ENCODE measurements at regions not wholly inside any gene's neighbourhood (a gene's known extent, or its start where the extent isn't known, plus 50 kb on each side); places are given as distances from the start of the nearest gene placed in this dataset.
"Not testable (repeated sequence)": the region's sequence is repeated elsewhere in the genome, so short reads cannot be mapped to it uniquely, and the experiment has no call there.

DNA sequence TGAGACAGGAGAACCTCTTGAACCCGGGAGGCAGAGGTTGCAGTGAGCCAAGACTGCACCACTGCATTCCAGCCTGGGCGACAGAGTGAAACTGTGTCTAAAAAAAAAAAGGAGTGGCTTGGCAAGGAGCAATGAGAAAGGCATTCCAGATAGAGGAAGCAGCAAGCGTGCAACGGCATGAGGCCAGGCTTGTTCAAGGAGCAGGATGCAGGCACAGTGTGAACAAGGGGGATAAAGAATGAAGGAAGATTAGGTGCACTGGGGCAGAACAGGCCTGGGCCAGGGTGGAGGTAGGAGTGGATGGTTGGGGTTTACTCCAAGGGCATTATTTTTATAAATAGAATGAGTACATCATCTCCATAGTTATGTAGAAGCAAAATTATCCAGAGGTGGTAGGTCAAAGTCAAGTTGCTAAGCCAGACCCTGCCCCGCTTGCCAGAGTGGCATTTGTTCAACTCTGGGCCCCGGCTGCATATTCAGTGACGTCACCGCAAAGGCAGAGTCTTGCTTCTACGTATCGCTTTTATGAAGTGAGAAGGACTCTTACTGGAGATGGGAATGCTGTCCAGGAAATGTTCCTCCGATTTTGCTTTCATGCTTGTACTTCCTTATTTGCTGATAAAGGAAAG is 100.2 kb downstream of the KATNIP start:
- FAIRE-seq (no peak), DNase-seq (ENCODE audit: insufficient read length, low spot score) (no peak)
- no peak for TF ChIP-seq POLR2AphosphoS5 (IDR thresholded peaks at IDR 0.05; ENCODE audit: low read depth, low read length)
- TF ChIP-seq POU2F2 (IDR thresholded peaks at IDR 0.05; ENCODE audit: low read depth, low read length): no peak
- no peak for TF ChIP-seq PAX5 (IDR thresholded peaks at IDR 0.05; ENCODE audit: insufficient read depth, low read length, severe bottlenecking)
- no peak for TF ChIP-seq TAF1 (IDR thresholded peaks at IDR 0.05; ENCODE audit: low read depth, low read length)
- no peak for TF ChIP-seq POLR2A (IDR thresholded peaks at IDR 0.05; ENCODE audit: low read depth, low read length)
- no peak for TF ChIP-seq SPI1 (IDR thresholded peaks at IDR 0.05; ENCODE audit: low read depth, low read length)

DNA sequence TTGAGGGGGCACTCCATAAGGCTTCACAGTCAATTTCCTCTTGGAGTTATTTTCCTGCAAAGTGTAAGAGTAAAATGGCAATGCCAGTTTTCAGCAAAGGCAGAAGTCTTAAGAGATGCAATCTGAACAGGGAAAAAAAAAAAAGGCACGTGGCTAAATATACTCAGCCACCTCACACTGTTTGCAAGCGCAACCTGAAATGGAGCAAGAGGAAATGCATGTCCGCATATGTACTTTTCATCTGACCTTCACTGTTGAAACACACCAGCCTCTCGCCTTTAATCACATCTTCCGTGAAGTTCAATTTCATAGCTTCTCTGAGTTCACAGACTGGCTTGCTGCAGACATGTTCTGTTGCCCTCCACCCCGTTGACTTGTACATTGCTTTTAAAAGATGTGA is 101.4 kb downstream of the KATNIP start:
- no peak for FAIRE-seq
- TF ChIP-seq PAX5 (IDR thresholded peaks at IDR 0.05; ENCODE audit: insufficient read depth, low read length, severe bottlenecking): no peak
- TF ChIP-seq SPI1 (IDR thresholded peaks at IDR 0.05; ENCODE audit: low read depth, low read length): no peak
- TF ChIP-seq POU2F2 (IDR thresholded peaks at IDR 0.05; ENCODE audit: low read depth, low read length): no peak
- TF ChIP-seq POLR2AphosphoS5 (IDR thresholded peaks at IDR 0.05; ENCODE audit: low read depth, low read length): no peak
- no peak for TF ChIP-seq POLR2A (IDR thresholded peaks at IDR 0.05; ENCODE audit: low read depth, low read length)
- TF ChIP-seq TAF1 (IDR thresholded peaks at IDR 0.05; ENCODE audit: low read depth, low read length): no peak
- no peak for DNase-seq (ENCODE audit: insufficient read length, low spot score)

DNA sequence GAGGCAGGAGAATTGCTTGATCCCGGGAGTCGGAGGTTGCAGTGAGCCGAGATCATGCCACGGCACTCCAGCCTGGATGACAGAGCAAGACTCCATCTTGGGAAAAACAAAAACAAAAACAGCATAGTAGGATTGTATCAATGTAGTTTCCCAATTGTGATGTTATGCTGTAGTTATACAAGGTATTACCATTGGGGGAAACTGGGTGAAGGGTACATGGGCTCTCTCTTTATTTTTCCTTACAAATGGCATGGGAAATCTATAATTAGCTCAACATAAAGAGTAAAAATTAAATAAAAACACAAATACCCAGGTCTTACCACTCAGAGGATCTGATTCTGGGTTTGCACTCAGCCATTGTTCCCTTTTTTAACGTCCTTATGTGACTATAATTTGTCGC is 107.9 kb downstream of the KATNIP start:
- FAIRE-seq: no peak
- TF ChIP-seq SPI1 (IDR thresholded peaks at IDR 0.05; ENCODE audit: low read depth, low read length) (no peak), PAX5 (IDR thresholded peaks at IDR 0.05; ENCODE audit: insufficient read depth, low read length, severe bottlenecking) (no peak), POLR2AphosphoS5 (IDR thresholded peaks at IDR 0.05; ENCODE audit: low read depth, low read length) (no peak), POLR2A (IDR thresholded peaks at IDR 0.05; ENCODE audit: low read depth, low read length) (no peak), TAF1 (IDR thresholded peaks at IDR 0.05; ENCODE audit: low read depth, low read length) (no peak), POU2F2 (IDR thresholded peaks at IDR 0.05; ENCODE audit: low read depth, low read length) (no peak)

DNA sequence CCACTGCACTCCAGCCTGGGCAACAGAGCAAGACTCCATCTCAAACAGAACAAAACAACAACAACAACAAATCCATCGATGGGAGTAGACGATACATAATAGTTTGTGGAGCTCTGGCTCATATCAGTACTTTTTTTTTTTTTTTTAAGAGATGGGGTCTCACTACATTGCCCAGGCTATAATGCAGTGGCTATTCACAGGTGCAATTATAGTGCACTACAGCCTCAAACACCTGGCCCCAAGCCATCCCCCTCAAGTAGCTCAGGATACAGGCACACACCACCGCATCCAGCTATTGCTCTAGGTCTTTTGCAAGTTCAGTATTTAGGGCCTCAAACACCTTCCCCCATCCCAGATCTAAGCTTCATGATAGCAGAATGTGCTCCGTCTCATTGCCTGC is 110.6 kb downstream of the KATNIP start:
- FAIRE-seq: no peak
- DNase-seq (ENCODE audit: insufficient read length, low spot score): no peak
- no peak for TF ChIP-seq POLR2AphosphoS5 (IDR thresholded peaks at IDR 0.05; ENCODE audit: low read depth, low read length)

More for the DNA sequence above, 107.9 kb downstream of the KATNIP start:
- DNase-seq (ENCODE audit: insufficient read length, low spot score): no peak

DNA sequence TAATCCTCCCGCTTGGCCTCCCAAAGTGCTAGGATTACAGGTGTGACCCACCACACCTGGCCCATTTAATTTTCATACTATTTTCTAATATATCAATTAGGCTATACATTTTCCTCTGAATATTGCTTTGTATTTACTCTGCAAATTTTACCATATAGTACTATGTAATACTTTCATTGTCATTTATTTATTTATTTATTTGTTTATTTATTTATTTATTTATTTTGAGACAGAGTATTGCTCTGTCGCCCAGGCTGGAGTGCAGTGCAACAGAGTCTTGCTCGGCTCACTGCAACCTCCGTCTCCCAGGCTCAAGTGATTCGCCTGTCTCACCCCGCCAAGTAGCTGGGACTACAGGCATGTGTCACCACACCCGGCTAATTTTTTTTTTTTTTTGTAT is 113.3 kb downstream of the KATNIP start:
- not testable (repeated sequence) for FAIRE-seq; DNase-seq (ENCODE audit: insufficient read length, low spot score)

DNA sequence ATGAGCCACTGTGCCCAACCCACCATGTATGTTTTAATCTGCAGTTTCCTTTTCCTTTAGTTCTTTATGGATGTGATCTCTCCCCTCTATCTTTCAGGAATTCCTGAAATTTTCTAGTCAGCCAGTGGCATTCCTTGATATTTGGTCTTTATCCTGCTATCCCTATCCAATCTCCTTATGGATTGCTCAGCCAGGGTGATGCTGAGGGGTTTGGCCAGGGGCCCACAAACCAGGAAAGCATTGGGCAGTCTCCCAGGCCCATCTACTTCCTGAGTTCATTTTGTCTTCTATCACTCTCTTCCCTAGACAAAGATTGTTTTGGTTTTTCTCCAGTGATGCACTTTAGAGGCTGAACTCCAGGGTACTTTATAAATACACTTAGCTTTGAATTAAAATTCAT is 115.9 kb downstream of the KATNIP start:
- FAIRE-seq (no peak), DNase-seq (ENCODE audit: insufficient read length, low spot score) (no peak)
- TF ChIP-seq POLR2A (IDR thresholded peaks at IDR 0.05; ENCODE audit: low read depth, low read length) (no peak), TAF1 (IDR thresholded peaks at IDR 0.05; ENCODE audit: low read depth, low read length) (no peak), PAX5 (IDR thresholded peaks at IDR 0.05; ENCODE audit: insufficient read depth, low read length, severe bottlenecking) (no peak), POLR2AphosphoS5 (IDR thresholded peaks at IDR 0.05; ENCODE audit: low read depth, low read length) (no peak), SPI1 (IDR thresholded peaks at IDR 0.05; ENCODE audit: low read depth, low read length) (no peak), POU2F2 (IDR thresholded peaks at IDR 0.05; ENCODE audit: low read depth, low read length) (no peak)

DNA sequence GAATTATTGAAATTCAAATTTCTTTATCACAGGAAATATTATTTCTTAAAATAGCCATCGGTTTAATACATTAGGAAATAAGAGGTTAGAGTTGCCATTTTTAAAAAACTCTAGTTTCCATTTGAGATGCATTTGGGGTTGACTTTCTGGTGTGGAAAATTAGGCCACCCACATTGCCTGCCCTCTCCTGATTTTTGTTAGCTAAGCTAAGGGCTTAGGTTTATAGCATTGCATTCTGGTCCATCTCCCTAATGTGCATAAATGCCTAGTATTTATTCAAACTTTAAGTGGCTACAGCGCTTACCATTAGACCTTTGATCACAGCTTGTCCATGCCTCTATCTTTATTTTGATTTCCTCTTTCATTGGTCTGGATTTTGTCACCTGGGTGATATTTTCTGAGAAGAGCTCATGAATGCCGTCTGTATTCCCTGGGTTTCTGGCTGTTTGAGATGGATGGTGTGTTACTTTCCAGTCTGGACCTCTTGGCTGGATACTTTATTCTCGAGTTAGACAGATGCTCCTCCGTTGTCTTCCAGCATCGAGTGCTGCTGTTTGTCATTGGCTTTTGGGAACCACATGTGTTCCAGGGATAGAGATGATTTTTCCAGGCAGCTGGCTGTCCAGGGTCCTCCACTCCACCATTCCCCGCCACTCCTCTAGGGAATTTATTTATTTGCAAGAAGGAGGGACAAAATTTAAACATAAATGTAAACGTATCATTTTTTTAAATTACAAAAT is 120.3 kb downstream of the KATNIP start:
- DNase-seq (ENCODE audit: insufficient read length, low spot score) (no peak), FAIRE-seq (no peak)

DNA sequence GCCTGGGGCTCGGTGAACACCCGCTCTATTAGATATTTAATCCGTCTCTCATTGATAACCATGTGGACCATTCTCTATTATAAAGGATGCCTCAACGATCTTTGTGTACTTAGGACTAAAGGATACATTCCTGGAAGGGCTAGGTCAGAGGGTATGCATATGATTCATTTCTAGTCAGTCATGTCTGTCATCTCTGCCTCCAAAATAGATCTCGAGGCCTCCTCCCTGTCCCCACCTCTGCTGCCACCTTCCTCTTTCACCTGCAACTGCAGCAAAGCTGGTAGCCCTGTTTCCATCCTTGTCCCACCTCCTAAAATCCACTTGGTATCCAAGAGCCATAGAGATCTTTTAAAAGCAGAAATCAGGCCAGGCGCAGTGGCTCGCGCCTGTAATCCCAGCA is 121.5 kb downstream of the KATNIP start:
- FAIRE-seq: no peak
- TF ChIP-seq POU2F2 (IDR thresholded peaks at IDR 0.05; ENCODE audit: low read depth, low read length) (no peak), SPI1 (IDR thresholded peaks at IDR 0.05; ENCODE audit: low read depth, low read length) (no peak), PAX5 (IDR thresholded peaks at IDR 0.05; ENCODE audit: insufficient read depth, low read length, severe bottlenecking) (no peak), POLR2A (IDR thresholded peaks at IDR 0.05; ENCODE audit: low read depth, low read length) (no peak), POLR2AphosphoS5 (IDR thresholded peaks at IDR 0.05; ENCODE audit: low read depth, low read length) (no peak), TAF1 (IDR thresholded peaks at IDR 0.05; ENCODE audit: low read depth, low read length) (no peak)
- DNase-seq (ENCODE audit: insufficient read length, low spot score): no peak

More for the DNA sequence above, 120.3 kb downstream of the KATNIP start:
- TF ChIP-seq TAF1 (IDR thresholded peaks at IDR 0.05; ENCODE audit: low read depth, low read length) (no peak), PAX5 (IDR thresholded peaks at IDR 0.05; ENCODE audit: insufficient read depth, low read length, severe bottlenecking) (no peak), POU2F2 (IDR thresholded peaks at IDR 0.05; ENCODE audit: low read depth, low read length) (no peak), POLR2A (IDR thresholded peaks at IDR 0.05; ENCODE audit: low read depth, low read length) (no peak), POLR2AphosphoS5 (IDR thresholded peaks at IDR 0.05; ENCODE audit: low read depth, low read length) (no peak), SPI1 (IDR thresholded peaks at IDR 0.05; ENCODE audit: low read depth, low read length) (no peak)

DNA sequence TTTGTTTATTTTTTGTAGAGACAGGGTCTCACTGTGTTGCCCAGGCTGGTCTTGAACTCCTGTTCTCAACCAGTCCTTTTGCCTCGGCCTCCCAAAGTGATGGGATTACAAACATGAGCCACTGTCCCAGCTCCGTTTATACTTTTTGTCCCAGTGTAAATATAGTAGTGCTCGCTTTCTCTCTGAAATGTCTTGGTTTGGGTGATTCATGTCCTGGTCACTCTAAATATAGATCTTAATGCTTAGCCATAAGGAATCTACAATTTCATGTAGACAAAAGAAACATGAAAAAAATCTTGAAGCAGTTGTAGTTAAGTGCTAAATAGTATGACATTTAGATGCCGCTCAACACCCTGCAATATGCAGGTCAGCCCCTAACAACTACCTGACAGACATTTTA is 126.9 kb downstream of the KATNIP start:
- FAIRE-seq: no peak
- TF ChIP-seq SPI1 (IDR thresholded peaks at IDR 0.05; ENCODE audit: low read depth, low read length): no peak
- TF ChIP-seq PAX5 (IDR thresholded peaks at IDR 0.05; ENCODE audit: insufficient read depth, low read length, severe bottlenecking): no peak
- TF ChIP-seq POLR2AphosphoS5 (IDR thresholded peaks at IDR 0.05; ENCODE audit: low read depth, low read length): no peak
- no peak for TF ChIP-seq POLR2A (IDR thresholded peaks at IDR 0.05; ENCODE audit: low read depth, low read length)
- TF ChIP-seq POU2F2 (IDR thresholded peaks at IDR 0.05; ENCODE audit: low read depth, low read length): no peak
- TF ChIP-seq TAF1 (IDR thresholded peaks at IDR 0.05; ENCODE audit: low read depth, low read length): no peak
- no peak for DNase-seq (ENCODE audit: insufficient read length, low spot score)

DNA sequence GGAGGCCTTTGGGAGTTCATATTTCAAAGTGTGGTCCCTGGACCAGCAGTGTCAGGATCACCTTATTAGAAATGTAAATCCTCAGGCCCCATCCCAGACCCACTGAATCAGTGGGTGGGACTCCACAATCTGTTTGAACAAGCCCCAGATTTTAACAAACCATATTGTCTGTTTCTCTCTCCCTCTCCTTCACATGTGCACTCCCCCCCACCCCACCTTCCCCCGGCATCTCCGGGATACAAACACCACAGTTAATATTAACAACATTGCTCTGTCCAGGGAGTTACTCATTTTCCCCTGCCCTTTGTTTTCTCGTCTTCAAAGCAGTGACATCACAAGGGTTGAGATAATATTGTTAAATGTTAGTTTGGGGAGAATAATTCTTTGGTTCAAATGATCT is 127.3 kb downstream of the KATNIP start:
- FAIRE-seq (no peak), DNase-seq (ENCODE audit: insufficient read length, low spot score) (no peak)

More for the DNA sequence above, 127.3 kb downstream of the KATNIP start:
- no peak for TF ChIP-seq POU2F2 (IDR thresholded peaks at IDR 0.05; ENCODE audit: low read depth, low read length)
